Subcutaneous abdominal adipose tissue (tissue), 5 donors: ENCODE measurements at regions not wholly inside any gene's neighbourhood (a gene's known extent, or its start where the extent isn't known, plus 50 kb on each side); places are given as distances from the start of the nearest gene placed in this dataset.

Source experiments
- H3K27ac ChIP-seq: one replicate; pipeline ENCODE4 v1.7.0; 2013; ENCODE audit warnings: low read depth, mild to moderate bottlenecking, inconsistent platforms, low read length, moderate library complexity
- H3K27me3 ChIP-seq, 5 donors: one replicate each; pipeline ENCODE4 v1.7.0; 2013; ENCODE audit warnings: low read length in 5 of 5, inconsistent platforms in 1 of 5; ENCODE audit not compliant: control insufficient read depth in 5 of 5, insufficient read depth in 4 of 5
- H3K36me3 ChIP-seq, 5 donors: one replicate each; pipeline ENCODE4 v1.7.0; 2013; ENCODE audit warnings: low read length in 5 of 5; ENCODE audit not compliant: control insufficient read depth in 5 of 5, insufficient read depth in 5 of 5
- H3K4me1 ChIP-seq, 5 donors: one replicate each; pipeline ENCODE4 v1.7.0; 2013; ENCODE audit warnings: low read length in 5 of 5, mild to moderate bottlenecking in 3 of 5, moderate library complexity in 1 of 5; ENCODE audit not compliant: control insufficient read depth in 5 of 5, insufficient read depth in 5 of 5
- H3K4me3 ChIP-seq, 5 donors: one replicate each; pipeline ENCODE4 v1.7.0; 2013; ENCODE audit warnings: low read length in 5 of 5, low read depth in 1 of 5
- H3K9ac ChIP-seq, 5 donors: one replicate each; pipeline ENCODE4 v1.7.0; 2013; ENCODE audit warnings: low read length in 5 of 5, mild to moderate bottlenecking in 4 of 5, moderate library complexity in 3 of 5
- H3K9me3 ChIP-seq, 5 donors: one replicate each; pipeline ENCODE4 v1.7.0; 2013; ENCODE audit warnings: low read length in 5 of 5; ENCODE audit not compliant: control insufficient read depth in 5 of 5
- donor health status: healthy.
- donor health status: healthy.
- donor health status: healthy.
- donor health status: healthy.
- donor health status: healthy.

DNA sequence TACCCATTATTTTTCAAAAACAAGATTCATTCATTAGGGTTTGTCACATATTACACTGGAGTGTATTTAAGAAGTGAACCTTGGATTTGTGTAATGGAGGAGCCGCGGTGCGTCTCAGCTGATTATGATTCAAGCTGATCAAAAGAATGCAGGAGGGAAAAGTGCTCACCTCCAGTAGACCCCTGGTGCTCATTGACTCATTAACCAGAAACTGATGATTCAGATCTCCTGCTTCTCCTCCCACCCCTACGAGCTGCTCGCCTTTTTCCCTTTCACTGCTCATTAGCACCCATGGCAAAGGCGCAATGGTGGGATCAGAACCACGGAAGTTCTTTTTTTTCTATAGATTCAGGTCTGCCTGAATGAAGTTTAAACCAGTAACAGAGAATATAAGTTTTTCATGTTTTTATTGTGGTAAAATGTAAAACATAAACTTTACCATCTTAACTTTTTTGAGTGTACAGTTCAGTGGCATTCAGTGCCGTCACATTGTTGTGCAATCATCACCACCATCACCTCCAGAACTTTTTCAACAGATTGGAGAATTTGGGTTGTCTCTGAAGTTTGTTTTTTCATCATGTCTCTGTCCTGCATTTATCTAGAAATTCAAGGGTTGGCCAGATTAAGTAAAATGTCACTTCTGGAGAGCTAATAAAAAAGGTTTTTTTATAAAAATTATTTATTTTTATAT is 101.6 kb downstream of the LINC00237 start:
- Histone ChIP-seq H3K27ac (no peak overlapping the region), H3K36me3 (no peaks in the 10 kb centered on the region), H3K9me3 (no peaks in the 10 kb centered on the region), H3K4me1 (no peaks in the 10 kb centered on the region), H3K27me3 (peaks cover 0 to 4% (median 2%) of the 10 kb centered on the region in 5 donors), H3K4me3 (no peak overlapping the region), H3K9ac (no peak overlapping the region)

DNA sequence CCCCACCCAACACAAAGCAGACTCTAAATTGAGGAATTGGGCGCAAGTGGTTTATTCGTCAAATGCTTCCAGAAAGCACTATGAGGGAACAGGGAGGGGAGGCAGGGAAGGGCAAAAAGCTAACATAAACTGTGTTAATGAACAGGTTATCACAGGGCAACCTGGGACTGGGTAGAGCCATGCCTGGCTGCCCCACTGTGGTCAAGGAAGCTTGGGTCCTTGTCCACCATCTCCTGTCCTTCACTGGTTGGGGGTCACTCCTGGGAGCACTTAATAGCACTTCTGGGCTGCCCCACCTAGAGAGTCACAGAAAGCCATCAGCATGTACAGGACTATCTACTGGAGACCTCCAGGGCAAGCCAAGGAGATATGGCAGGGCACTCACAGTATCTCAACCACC is 102.3 kb downstream of the LINC00237 start:
- H3K27me3 ChIP-seq = peaks cover 0 to 4% (median 2%) of the 10 kb centered on the region in 5 donors
- no peaks in the 10 kb centered on the region for H3K9me3 ChIP-seq
- H3K4me3 ChIP-seq = no peak overlapping the region
- no peak overlapping the region for H3K9ac ChIP-seq
- no peak overlapping the region for H3K27ac ChIP-seq
- no peaks in the 10 kb centered on the region for H3K4me1 ChIP-seq
- H3K36me3 ChIP-seq = no peaks in the 10 kb centered on the region

DNA sequence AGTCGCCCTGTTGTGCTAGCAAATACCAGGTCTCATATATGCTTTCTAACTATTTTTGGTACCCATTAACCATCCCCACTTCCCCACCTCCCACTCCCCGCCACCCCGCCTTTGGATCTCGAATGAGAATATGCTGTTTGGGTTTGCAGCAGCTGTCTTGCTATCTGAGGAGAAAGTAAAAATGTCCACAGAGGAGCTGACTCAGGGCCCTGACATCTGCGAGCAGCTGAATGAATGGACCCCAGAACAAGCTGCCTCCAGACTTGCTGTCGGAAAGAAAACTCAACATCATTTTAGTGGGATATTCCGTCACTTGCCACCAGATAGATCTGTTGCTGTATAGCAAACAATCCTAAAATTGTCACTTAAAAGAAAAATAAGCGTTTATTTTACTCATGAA is 103.7 kb downstream of the LINC00237 start:
- Histone ChIP-seq H3K27ac (no peak overlapping the region), H3K9ac (no peak overlapping the region), H3K27me3 (peaks cover 0 to 4% (median 2%) of the 10 kb centered on the region in 5 donors), H3K9me3 (no peaks in the 10 kb centered on the region), H3K4me1 (no peaks in the 10 kb centered on the region), H3K4me3 (no peak overlapping the region), H3K36me3 (no peaks in the 10 kb centered on the region)

DNA sequence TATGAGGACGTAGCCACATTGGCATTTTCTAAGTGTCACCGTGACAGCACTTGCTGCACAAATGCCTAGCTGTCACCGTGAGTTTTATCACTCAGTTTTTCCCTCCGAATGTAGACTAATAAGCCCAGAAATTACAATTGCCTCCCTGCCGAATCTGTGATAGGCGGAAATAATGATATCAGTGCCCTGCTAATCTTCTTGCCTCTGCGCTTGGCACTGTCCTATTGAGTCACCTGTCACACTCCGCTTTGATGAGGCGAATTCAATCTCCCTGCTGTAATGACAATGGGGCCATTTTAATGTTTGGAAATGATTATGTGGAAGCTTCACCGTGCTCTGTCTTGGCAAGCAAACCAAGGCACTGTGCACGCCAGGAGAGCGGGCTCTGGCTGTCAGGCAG is 112.8 kb downstream of the LINC00237 start:
- no peaks in the 10 kb centered on the region for H3K9me3 ChIP-seq
- H3K27ac ChIP-seq = no peak overlapping the region
- H3K4me1 ChIP-seq = no peaks in the 10 kb centered on the region
- H3K36me3 ChIP-seq = no peaks in the 10 kb centered on the region
- no peak overlapping the region for H3K4me3 ChIP-seq
- no peak overlapping the region for H3K9ac ChIP-seq
- H3K27me3 ChIP-seq = peaks cover 0 to 12% (median 3%) of the 10 kb centered on the region in 5 donors

DNA sequence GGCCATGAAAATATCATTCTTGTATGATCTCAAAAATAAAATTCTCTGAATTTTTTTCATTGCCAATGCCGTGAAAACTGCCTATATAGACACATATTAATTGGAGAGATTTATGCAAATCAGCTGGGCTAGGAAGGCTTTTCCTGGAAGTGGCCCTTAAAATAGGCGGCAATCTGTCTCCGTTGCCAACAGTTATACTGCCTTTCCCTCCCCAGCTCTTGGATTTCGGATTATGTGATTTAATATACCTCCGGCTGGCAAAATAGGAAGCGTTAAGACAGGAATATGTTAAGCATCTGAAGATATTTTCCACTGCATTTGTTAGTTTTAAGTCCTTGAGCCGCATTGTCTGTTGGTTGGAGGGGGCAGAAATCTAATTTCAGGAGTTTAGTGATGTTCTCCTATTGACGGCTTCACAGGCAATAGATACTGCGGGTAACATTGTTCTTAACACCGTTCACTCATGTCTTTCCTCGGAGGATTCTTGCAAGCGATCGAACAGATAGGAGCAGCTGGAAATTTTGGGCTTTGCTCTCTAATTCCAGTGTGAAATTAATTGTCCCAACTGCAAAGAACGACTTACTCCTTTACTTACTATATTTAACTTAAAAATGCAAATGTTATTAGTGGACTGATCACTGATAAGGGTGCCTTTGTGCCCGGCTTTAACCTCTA is 113.3 kb downstream of the LINC00237 start:
- Histone ChIP-seq H3K27me3 (peaks cover 0 to 12% (median 3%) of the 10 kb centered on the region in 5 donors), H3K27ac (no peak overlapping the region), H3K9me3 (no peaks in the 10 kb centered on the region), H3K4me1 (no peaks in the 10 kb centered on the region), H3K4me3 (no peak overlapping the region), H3K9ac (no peak overlapping the region), H3K36me3 (no peaks in the 10 kb centered on the region)

DNA sequence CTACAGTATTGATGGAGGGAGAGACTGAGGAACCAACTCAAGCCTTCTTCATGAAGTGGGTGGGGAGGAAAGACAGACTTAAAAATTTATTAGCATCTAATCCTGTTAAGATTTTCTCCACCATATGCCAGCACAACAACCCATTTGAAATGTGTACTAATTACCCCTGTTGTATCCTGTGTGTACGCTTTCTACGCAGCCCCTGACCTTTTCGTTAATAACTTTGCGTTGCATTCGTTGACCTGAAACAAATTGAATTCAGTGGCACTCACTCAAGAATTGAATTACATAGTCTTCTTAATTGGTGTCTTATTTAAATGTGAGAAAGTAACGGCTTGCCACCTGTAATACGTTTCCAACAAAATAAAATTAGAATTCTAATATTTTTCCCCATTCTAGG is 113.9 kb downstream of the LINC00237 start:
- Histone ChIP-seq H3K27me3 (peaks cover 0 to 11% (median 3%) of the 10 kb centered on the region in 5 donors), H3K9ac (no peak overlapping the region), H3K36me3 (no peaks in the 10 kb centered on the region), H3K4me3 (no peak overlapping the region), H3K27ac (no peak overlapping the region), H3K9me3 (no peaks in the 10 kb centered on the region), H3K4me1 (no peaks in the 10 kb centered on the region)

DNA sequence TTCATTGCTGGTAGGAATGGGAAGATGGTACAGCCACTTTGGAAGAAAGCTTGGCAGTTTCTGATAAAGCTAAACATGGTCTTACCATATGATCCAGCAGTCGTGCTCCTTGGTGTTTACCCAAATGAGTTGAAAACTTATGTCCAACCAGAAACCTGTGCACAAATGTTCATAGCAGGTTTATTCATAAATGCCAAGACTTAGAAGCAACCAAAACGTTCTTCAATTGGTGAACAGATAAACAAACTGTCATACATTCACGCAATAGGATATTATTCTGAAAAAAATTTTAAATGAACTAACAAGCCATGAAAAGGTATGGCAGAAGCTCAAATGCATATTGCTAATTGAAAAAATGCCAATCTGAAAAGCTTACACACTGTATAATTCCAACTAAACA is 117.1 kb downstream of the LINC00237 start:
- Histone ChIP-seq H3K36me3 (no peaks in the 10 kb centered on the region), H3K4me3 (no peak overlapping the region), H3K4me1 (no peaks in the 10 kb centered on the region), H3K27ac (no peak overlapping the region), H3K9me3 (peaks cover 0 to 4% (median 0%) of the 10 kb centered on the region in 5 donors), H3K9ac (no peak overlapping the region), H3K27me3 (peaks cover 0 to 11% (median 3%) of the 10 kb centered on the region in 5 donors)

DNA sequence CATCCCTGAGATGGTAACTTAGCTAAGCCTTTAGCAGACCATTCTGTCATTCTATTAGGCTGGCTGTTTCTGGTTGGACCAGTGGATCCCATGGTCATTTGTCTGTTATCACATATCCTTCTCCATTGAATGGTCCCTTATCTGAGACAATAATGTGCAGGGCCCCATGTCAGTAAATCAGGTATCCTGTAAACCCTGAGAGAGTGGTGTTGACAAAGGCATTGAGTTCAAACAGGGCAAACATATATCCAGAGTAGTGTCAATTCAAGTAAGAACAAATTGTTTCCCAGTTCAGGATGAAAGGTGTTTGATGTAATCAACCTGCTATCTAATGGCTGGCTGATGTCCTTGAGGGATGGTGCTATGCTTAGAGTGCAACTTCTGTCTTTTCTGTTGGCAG is 126.2 kb downstream of the LINC00237 start:
- H3K27me3 ChIP-seq = no peaks in the 10 kb centered on the region
- no peak overlapping the region for H3K27ac ChIP-seq
- no peaks in the 10 kb centered on the region for H3K4me1 ChIP-seq
- no peak overlapping the region for H3K4me3 ChIP-seq
- H3K36me3 ChIP-seq = no peaks in the 10 kb centered on the region
- no peak overlapping the region for H3K9ac ChIP-seq
- H3K9me3 ChIP-seq = peaks cover 0 to 9% (median 0%) of the 10 kb centered on the region in 5 donors

DNA sequence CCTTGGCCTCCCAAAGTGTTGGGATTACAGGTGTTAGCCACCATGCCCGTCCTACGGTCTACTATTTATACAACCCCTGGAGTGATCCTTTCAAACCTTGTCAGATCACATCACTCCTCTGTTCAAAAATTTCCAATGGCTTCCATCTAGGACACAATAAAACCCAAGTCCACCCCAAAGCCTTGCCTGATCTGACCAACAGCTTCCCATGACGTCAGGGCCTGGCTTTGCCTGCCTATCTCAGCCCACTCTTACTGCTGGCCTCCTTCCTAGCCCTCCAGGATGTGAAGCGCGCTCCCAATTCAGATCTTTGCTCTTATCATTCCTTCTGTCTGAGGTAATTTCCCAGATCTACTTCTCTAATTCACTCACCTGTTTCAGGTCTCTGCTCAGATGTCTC is 128.4 kb downstream of the LINC00237 start:
- Histone ChIP-seq H3K9ac (no peak overlapping the region), H3K36me3 (no peaks in the 10 kb centered on the region), H3K27me3 (no peaks in the 10 kb centered on the region), H3K9me3 (peaks cover 0 to 9% (median 0%) of the 10 kb centered on the region in 5 donors), H3K27ac (no peak overlapping the region), H3K4me1 (no peaks in the 10 kb centered on the region), H3K4me3 (no peak overlapping the region)

DNA sequence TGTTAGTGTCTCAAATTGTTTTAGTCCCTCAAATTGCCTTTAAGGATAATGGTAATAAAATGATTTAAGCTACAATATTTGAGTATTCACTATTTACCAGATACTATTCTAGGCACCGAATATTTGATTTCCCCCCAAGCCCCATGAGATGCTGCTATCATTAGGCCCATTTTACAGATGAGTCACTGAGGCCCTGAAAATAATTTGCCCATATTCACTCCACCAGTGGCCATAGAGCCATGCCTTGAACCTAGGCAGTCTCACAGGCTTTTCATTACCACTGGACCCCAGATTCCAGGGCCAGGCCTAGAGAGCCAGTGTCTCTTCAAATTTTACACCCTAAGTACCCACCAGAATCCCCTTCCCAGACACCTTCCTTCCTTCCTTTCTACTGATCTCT is 133.7 kb downstream of the LINC00237 start:
- H3K27me3 ChIP-seq = peaks cover 0 to 7% (median 0%) of the 10 kb centered on the region in 5 donors
- no peak overlapping the region for H3K27ac ChIP-seq
- H3K9me3 ChIP-seq = peaks cover 0 to 3% (median 0%) of the 10 kb centered on the region in 5 donors
- H3K4me1 ChIP-seq = no peaks in the 10 kb centered on the region
- H3K9ac ChIP-seq = no peak overlapping the region
- no peak overlapping the region for H3K4me3 ChIP-seq
- H3K36me3 ChIP-seq = no peaks in the 10 kb centered on the region
